ENCODE measurements at regions not wholly inside any gene's neighbourhood (a gene's known extent, or its start where the extent isn't known, plus 50 kb on each side); places are given as distances from the start of the nearest gene placed in this dataset.

DNA sequence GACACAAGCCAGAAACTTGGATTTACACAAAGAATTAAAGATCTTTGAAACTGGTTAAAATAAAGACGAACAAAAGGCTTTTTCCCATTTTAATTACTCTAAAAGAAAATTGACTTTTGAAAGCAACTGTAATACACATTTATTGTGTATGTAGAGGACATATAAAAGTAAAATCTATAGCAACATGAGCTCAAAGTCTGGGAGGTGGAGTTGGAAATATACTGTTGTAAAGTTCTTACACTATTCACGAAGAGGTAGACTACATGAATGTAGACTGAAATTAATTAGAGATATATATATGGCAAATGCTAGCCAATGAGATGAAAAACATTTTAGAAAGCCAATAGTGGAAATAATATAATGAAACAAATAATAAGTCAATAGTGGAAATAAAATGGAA is 251.0 kb downstream of the AHR start:
- intact Hi-C loops (cut with DNase I): no loop called here
- 38 to 84% methylated on average over 2 of the region's 2 CpGs for WGBS, 2 donors
- peaks cover 14% of the 10 kb centered on the region for H3K4me1 ChIP-seq
- no peak for ATAC-seq
- H3K27me3 ChIP-seq: no peaks in the 10 kb centered on the region
- no peak for DNase-seq
- no peak for TF ChIP-seq POLR2A (IDR thresholded peaks at IDR 0.05)
- TF ChIP-seq, protein P1, sequence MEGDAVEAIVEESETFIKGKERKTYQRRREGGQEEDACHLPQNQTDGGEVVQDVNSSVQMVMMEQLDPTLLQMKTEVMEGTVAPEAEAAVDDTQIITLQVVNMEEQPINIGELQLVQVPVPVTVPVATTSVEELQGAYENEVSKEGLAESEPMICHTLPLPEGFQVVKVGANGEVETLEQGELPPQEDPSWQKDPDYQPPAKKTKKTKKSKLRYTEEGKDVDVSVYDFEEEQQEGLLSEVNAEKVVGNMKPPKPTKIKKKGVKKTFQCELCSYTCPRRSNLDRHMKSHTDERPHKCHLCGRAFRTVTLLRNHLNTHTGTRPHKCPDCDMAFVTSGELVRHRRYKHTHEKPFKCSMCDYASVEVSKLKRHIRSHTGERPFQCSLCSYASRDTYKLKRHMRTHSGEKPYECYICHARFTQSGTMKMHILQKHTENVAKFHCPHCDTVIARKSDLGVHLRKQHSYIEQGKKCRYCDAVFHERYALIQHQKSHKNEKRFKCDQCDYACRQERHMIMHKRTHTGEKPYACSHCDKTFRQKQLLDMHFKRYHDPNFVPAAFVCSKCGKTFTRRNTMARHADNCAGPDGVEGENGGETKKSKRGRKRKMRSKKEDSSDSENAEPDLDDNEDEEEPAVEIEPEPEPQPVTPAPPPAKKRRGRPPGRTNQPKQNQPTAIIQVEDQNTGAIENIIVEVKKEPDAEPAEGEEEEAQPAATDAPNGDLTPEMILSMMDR (IDR thresholded peaks at IDR 0.05): no peak
- H3K4me3 ChIP-seq: no peak overlapping the region
- no peak overlapping the region for H3K27ac ChIP-seq
- no peaks in the 10 kb centered on the region for H3K9me3 ChIP-seq
- no peaks in the 10 kb centered on the region for H3K36me3 ChIP-seq (replicated peaks in 1 of 2; ENCODE audit: insufficient read depth in 1 of 2, low read depth in 2 of 2)

DNA sequence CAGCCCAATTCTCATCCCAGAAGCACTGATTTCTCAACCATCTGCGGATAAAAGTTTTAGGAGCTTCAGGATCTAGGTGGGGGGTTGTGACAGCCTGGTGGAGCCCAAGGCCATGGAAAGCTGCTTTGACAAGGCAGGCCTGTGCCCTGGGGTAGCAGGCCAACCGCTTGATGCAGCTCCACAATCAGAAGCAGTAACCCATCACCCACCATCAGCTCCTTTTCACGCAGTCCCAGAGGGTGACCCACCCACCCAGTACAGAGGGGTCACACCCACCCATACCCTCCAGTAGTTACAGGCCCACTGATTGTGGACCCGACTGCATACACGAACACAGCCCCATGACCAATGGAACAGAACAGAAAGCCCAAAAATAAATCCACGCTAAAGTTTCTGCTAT is 253.9 kb downstream of the AHR start:
- 85 to 95% methylated on average over 6 of the region's 6 CpGs for WGBS, 2 donors
- intact Hi-C loops (cut with DNase I): no loop called here
- H3K4me3 ChIP-seq: no peak overlapping the region
- no peaks in the 10 kb centered on the region for H3K36me3 ChIP-seq (replicated peaks in 1 of 2; ENCODE audit: insufficient read depth in 1 of 2, low read depth in 2 of 2)
- no peaks in the 10 kb centered on the region for H3K27me3 ChIP-seq
- DNase-seq (no peak), ATAC-seq (no peak)
- TF ChIP-seq, protein P1 (IDR thresholded peaks at IDR 0.05): no peak
- no peak for TF ChIP-seq POLR2A (IDR thresholded peaks at IDR 0.05)
- no peaks in the 10 kb centered on the region for H3K9me3 ChIP-seq
- H3K4me1 ChIP-seq: peaks cover 8% of the 10 kb centered on the region
- no peak overlapping the region for H3K27ac ChIP-seq

DNA sequence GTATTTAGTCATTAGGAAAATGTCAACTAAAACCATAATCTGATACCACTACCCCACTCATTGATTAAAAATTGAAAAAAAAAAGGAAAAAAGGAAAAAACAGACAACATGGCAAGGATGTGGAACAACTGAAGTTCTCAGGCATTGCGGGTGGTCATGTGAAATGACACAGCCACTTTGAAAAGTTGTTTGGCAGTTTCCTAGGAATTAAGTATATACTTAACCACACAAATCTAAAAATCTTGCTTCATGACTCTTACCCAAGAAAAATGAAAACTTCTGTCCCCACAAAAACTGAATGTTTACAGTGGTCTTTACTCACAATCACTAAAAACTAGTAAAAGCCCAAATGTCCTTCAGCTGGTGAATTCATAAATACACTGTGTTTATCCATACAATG is 254.5 kb downstream of the AHR start:
- DNase-seq (no peak), ATAC-seq (no peak)
- intact Hi-C loops (cut with DNase I): no loop called here
- WGBS, 2 donors: 85 to 93% methylated on average over 1 of the region's 1 CpG
- Histone ChIP-seq H3K27me3 (no peaks in the 10 kb centered on the region), H3K4me3 (no peak overlapping the region), H3K27ac (no peak overlapping the region), H3K36me3 (replicated peaks in 1 of 2; ENCODE audit: insufficient read depth in 1 of 2, low read depth in 2 of 2) (no peaks in the 10 kb centered on the region), H3K9me3 (no peaks in the 10 kb centered on the region), H3K4me1 (peaks cover 8% of the 10 kb centered on the region)
- TF ChIP-seq, protein P1 (IDR thresholded peaks at IDR 0.05): no peak
- no peak for TF ChIP-seq POLR2A (IDR thresholded peaks at IDR 0.05)

DNA sequence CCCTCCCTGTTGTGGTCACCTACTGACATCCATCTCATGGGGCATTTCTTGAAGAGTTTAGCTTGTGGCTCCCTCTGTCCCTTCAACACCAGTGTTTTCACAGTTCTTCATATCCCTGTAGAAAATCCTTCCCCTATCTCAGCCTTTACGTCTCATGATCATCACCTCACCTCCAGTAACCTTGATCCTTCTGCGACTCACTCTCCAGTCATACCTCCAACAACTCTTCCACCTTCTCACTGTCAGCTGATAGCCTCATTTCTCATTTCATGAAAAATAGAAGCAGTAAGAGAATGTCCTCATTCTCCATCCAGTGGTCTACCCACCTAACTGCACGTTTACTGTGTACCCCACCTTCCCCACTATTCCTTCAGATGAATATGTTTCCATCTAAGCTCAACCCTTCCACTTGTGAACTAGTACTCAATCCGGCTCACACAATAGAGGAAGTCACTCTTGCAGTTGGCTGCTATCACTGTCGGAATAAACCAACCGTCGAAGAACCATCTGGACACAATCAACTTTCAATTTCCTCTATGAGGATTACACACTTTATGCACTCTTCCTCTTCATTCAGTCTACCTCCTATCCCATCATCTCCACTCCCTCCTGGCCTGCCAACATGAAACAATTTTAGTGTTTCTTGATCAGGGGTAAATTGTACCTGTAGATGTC is 256.0 kb downstream of the AHR start:
- no peaks in the 10 kb centered on the region for H3K36me3 ChIP-seq (replicated peaks in 1 of 2; ENCODE audit: insufficient read depth in 1 of 2, low read depth in 2 of 2)
- peak overlapping the region in 1 of 4 donors; percentile 3 for H3K27ac ChIP-seq
- no peak for ATAC-seq
- 72 to 84% methylated on average over 7 of the region's 7 CpGs for WGBS, 2 donors
- TF ChIP-seq, protein P1 (IDR thresholded peaks at IDR 0.05): no peak
- no peak for TF ChIP-seq POLR2A (IDR thresholded peaks at IDR 0.05)
- intact Hi-C loops (cut with DNase I): no loop called here
- peaks cover 16% of the 10 kb centered on the region for H3K4me1 ChIP-seq
- H3K4me3 ChIP-seq: no peak overlapping the region
- no peak for DNase-seq
- H3K27me3 ChIP-seq: no peaks in the 10 kb centered on the region
- no peaks in the 10 kb centered on the region for H3K9me3 ChIP-seq
